Gastrocnemius medialis (tissue), 4 donors: ENCODE measurements at regions not wholly inside any gene's neighbourhood (a gene's known extent, or its start where the extent isn't known, plus 50 kb on each side); places are given as distances from the start of the nearest gene placed in this dataset.

Experiments
- POLR2A ChIP-seq, 2 donors: fragments of 450-650 bp; IDR thresholded peaks; one replicate each; pipeline ENCODE4 v1.6.1; 2017; ENCODE audit warnings: antibody characterized with exemption in 2 of 2, mild to moderate bottlenecking in 2 of 2, moderate library complexity in 2 of 2
- TF ChIP-seq, protein P1 (sequence below), 5 experiments: fragments of 450-650 bp in 3 of 5; fragments of 200-600 bp in 2 of 5; sonication (generic) in 2 of 5; IDR thresholded peaks in 4 of 5; conservative IDR thresholded peaks in 1 of 5; 1 replicate in 4 of 5; 2 replicates in 1 of 5; pipeline ENCODE4 v1.5.1; 2016 to 2019; ENCODE audit warnings: antibody characterized with exemption in 5 of 5, mild to moderate bottlenecking in 3 of 5, moderate library complexity in 3 of 5

GRCh38 chr6:130661077-130661476 is 166.1 kb upstream of the SMLR1 start:
- TF ChIP-seq, protein P1, sequence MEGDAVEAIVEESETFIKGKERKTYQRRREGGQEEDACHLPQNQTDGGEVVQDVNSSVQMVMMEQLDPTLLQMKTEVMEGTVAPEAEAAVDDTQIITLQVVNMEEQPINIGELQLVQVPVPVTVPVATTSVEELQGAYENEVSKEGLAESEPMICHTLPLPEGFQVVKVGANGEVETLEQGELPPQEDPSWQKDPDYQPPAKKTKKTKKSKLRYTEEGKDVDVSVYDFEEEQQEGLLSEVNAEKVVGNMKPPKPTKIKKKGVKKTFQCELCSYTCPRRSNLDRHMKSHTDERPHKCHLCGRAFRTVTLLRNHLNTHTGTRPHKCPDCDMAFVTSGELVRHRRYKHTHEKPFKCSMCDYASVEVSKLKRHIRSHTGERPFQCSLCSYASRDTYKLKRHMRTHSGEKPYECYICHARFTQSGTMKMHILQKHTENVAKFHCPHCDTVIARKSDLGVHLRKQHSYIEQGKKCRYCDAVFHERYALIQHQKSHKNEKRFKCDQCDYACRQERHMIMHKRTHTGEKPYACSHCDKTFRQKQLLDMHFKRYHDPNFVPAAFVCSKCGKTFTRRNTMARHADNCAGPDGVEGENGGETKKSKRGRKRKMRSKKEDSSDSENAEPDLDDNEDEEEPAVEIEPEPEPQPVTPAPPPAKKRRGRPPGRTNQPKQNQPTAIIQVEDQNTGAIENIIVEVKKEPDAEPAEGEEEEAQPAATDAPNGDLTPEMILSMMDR (IDR thresholded peaks at IDR 0.05 in 4 of 5, conservative IDR thresholded peaks at IDR 0.05 in 1 of 5), result no peak
- TF ChIP-seq POLR2A (IDR thresholded peaks at IDR 0.05), result no peak
